Pancreas (tissue), 10 donors: ENCODE measurements at regions not wholly inside any gene's neighbourhood (a gene's known extent, or its start where the extent isn't known, plus 50 kb on each side); places are given as distances from the start of the nearest gene placed in this dataset.
A peak's percentile ranks its signal among the peaks of the same experiment; 100 is the strongest.
"Not testable (repeated sequence)": the region's sequence is repeated elsewhere in the genome, so short reads cannot be mapped to it uniquely, and the experiment has no call there.

Source experiments
- ATAC-seq, 4 donors: fragments of 200-7000 bp; cut with Tn5 transposase; one replicate each; pipeline versions ENCODE4 v1.8.0 to v1.9.1; 2020; ENCODE audit warnings: mild to moderate bottlenecking in 4 of 4, moderate library complexity in 4 of 4
- DNase-seq, 6 donors: peaks; one replicate each; pipeline ENCODE4 v3.0.0-alpha.2; 2020
- FAIRE-seq: peaks from 2 replicates; lab custom pipeline; 2012; peaks lifted over from hg19 to GRCh38; lab: Jason Lieb, UNC
- H3K27ac ChIP-seq, 4 donors: fragments of 200-600 bp; sonication (generic); 1 replicate in 3 of 4; 2 replicates in 1 of 4; pipeline versions ENCODE4 v1.5.0 to v1.8.0; 2020
- H3K27me3 ChIP-seq, 4 donors: fragments of 200-600 bp; one replicate each; pipeline ENCODE4 v1.8.0; 2021
- H3K36me3 ChIP-seq, 3 donors: fragments of 200-600 bp; sonication (generic) in 1 of 3; one replicate each; pipeline versions ENCODE4 v1.5.0 to v1.8.0; 2020 to 2021
- H3K4me1 ChIP-seq, 3 donors: fragments of 200-600 bp; one replicate each; pipeline ENCODE4 v1.8.0; 2021
- H3K4me3 ChIP-seq, 4 donors: fragments of 200-600 bp; sonication (generic) in 2 of 4; one replicate each; pipeline versions ENCODE4 v1.5.0 to v1.8.0; 2020 to 2021
- H3K9me3 ChIP-seq, 4 donors: fragments of 200-600 bp; one replicate each; pipeline ENCODE4 v1.8.0; 2021
- CTCF ChIP-seq, 4 donors: fragments of 200-600 bp; sonication (generic) in 3 of 4; IDR thresholded peaks; one replicate each; pipeline versions ENCODE4 v1.5.0 to v1.8.0; 2021; ENCODE audit warnings: antibody characterized with exemption in 4 of 4
- WGBS, 2 donors: extraction: QIAGEN DNeasy Blood & Tissue Kit; methylation state at CpG; one replicate each; pipeline ENCODE4 v1.1.7; 2013; 5-methylcytosine and 5-hydroxymethylcytosine counted together
- intact Hi-C, 3 donors: fragments of 100-400 bp; cut with DNase I; formaldehyde crosslinking; loops; one replicate each; pipeline versions ENCODE4 v1.11.1 to v1.14.2; 2022
- donor health status: healthy with polysubstance abuse.
- donor health status: DM: no; HTN: no; CAD: no; lungs with moderate emphysema.
- donor health status: DM: no; HTN: no; CAD: no.
- donor health status: control.
- donor health status: control.
- donor health status: Bipolar disorder and iron deficiency.
- donor health status: DM: yes; HTN: yes; CAD: no.
- donor health status: DM: no; HTN: no; CAD: no.
- donor health status: DM: no; HTN: no; CAD: no.
- donor health status: DM: yes; HTN: yes; CAD: no.

- Histone ChIP-seq H3K9me3 (no peaks in the 10 kb centered on the region), H3K4me3 (no peak overlapping the region), H3K4me1 (no peaks in the 10 kb centered on the region), H3K36me3 (no peaks in the 10 kb centered on the region), H3K27me3 (no peaks in the 10 kb centered on the region), H3K27ac (no peak overlapping the region)
- FAIRE-seq (no peak), DNase-seq (no peak), ATAC-seq (no peak)
- intact Hi-C loops, result no loop called here
- WGBS, 2 donors, result 4 to 9% methylated on average over 1 of the region's 1 CpG
- no peak for TF ChIP-seq CTCF (IDR thresholded peaks at IDR 0.05)
Observed at GRCh38 chr10:108561649-108562048, 1361.7 kb downstream of the XPNPEP1 start.

GRCh38 chr10:108560488-108560887, 1362.8 kb downstream of the XPNPEP1 start:
- ATAC-seq, result no peak
- FAIRE-seq, result no peak

GRCh38 chr10:108556186-108556585, 1367.1 kb downstream of the XPNPEP1 start:
- H3K4me3 ChIP-seq, result no peak overlapping the region
- no peak for ATAC-seq
- no peak for DNase-seq
- no peak for FAIRE-seq
- H3K4me1 ChIP-seq, result no peaks in the 10 kb centered on the region
- WGBS, 2 donors, result 54 to 67% methylated on average over 4 of the region's 4 CpGs
- TF ChIP-seq CTCF (IDR thresholded peaks at IDR 0.05), result no peak
- H3K9me3 ChIP-seq, result no peaks in the 10 kb centered on the region
- no peaks in the 10 kb centered on the region for H3K27me3 ChIP-seq
- no peaks in the 10 kb centered on the region for H3K36me3 ChIP-seq
- no peak overlapping the region for H3K27ac ChIP-seq
- intact Hi-C loops, result no loop called here

More at GRCh38 chr10:108560488-108560887, 1362.8 kb downstream of the XPNPEP1 start:
- H3K4me3 ChIP-seq, result no peak overlapping the region
- no peak overlapping the region for H3K27ac ChIP-seq
- no peak for TF ChIP-seq CTCF (IDR thresholded peaks at IDR 0.05)
- no peaks in the 10 kb centered on the region for H3K9me3 ChIP-seq
- intact Hi-C loops, result no loop called here
- no peak for DNase-seq
- no peaks in the 10 kb centered on the region for H3K4me1 ChIP-seq
- H3K27me3 ChIP-seq, result no peaks in the 10 kb centered on the region
- no peaks in the 10 kb centered on the region for H3K36me3 ChIP-seq

- no peak for TF ChIP-seq CTCF (IDR thresholded peaks at IDR 0.05)
- Histone ChIP-seq H3K4me3 (no peak overlapping the region), H3K27ac (no peak overlapping the region), H3K9me3 (no peaks in the 10 kb centered on the region), H3K27me3 (no peaks in the 10 kb centered on the region), H3K4me1 (no peaks in the 10 kb centered on the region), H3K36me3 (no peaks in the 10 kb centered on the region)
- WGBS, 2 donors, result 52 to 64% methylated on average over 1 of the region's 1 CpG
- DNase-seq (no peak), FAIRE-seq (no peak), ATAC-seq (no peak)
- intact Hi-C loops, result loop anchor here in 1 of 3 donors (10.0 kb wide), 1 partner anchor 1841 kb away; no protein-coding TSS in a partner anchor
Observed at GRCh38 chr10:108545921-108546320, 1377.4 kb downstream of the XPNPEP1 start.

GRCh38 chr10:108544500-108545120, 1378.7 kb downstream of the XPNPEP1 start:
- FAIRE-seq, result peak; percentile 29
- peak; percentile 38 to 87 (median 73) for DNase-seq
- Histone ChIP-seq H3K9me3 (no peaks in the 10 kb centered on the region), H3K27ac (no peak overlapping the region), H3K4me1 (no peaks in the 10 kb centered on the region), H3K4me3 (no peak overlapping the region), H3K36me3 (no peaks in the 10 kb centered on the region), H3K27me3 (no peaks in the 10 kb centered on the region)
- intact Hi-C loops, result loop anchor here in 1 of 3 donors (10.0 kb wide), 1 partner anchor 1840 kb away; no protein-coding TSS in a partner anchor
- peak; percentile 56 to 92 (median 89) for ATAC-seq
- WGBS, 2 donors, result 30 to 32% methylated on average over 10 of the region's 10 CpGs
- peak; percentile 78 to 91 (median 88) for TF ChIP-seq CTCF (IDR thresholded peaks at IDR 0.05)

- 48 to 61% methylated on average over 6 of the region's 6 CpGs for WGBS, 2 donors
- H3K4me1 ChIP-seq, H3K27ac ChIP-seq, H3K9me3 ChIP-seq, H3K27me3 ChIP-seq, H3K4me3 ChIP-seq, H3K36me3 ChIP-seq, DNase-seq, FAIRE-seq, intact Hi-C loops, ATAC-seq: not testable (repeated sequence)
Observed at GRCh38 chr10:108533551-108533950, 1369.0 kb upstream of the SORCS1 start.
